IPS-20b (cell line): ENCODE measurements at regions not wholly inside any gene's neighbourhood (a gene's known extent, or its start where the extent isn't known, plus 50 kb on each side); places are given as distances from the start of the nearest gene placed in this dataset.

Experiments
- H3K27ac ChIP-seq: one replicate; pipeline ENCODE4 v1.5.1; 2013; ENCODE audit warnings: low read length
- H3K27me3 ChIP-seq: 2 replicates; pipeline ENCODE4 v1.6.1; 2013; ENCODE audit warnings: mild to moderate bottlenecking, low read length, inconsistent platforms; ENCODE audit not compliant: insufficient read depth
- H3K36me3 ChIP-seq: 2 replicates; pipeline ENCODE4 v1.6.1; 2013; ENCODE audit warnings: low read depth, mild to moderate bottlenecking, inconsistent platforms, low read length, moderate library complexity; ENCODE audit not compliant: insufficient read depth
- H3K4me1 ChIP-seq: 2 replicates; pipeline ENCODE4 v1.6.1; 2013; ENCODE audit warnings: mild to moderate bottlenecking, control low read depth, inconsistent platforms, low read length, moderate library complexity; ENCODE audit not compliant: insufficient read depth
- H3K4me3 ChIP-seq: 2 replicates; pipeline ENCODE4 v1.5.1; 2013; ENCODE audit warnings: mild to moderate bottlenecking, low read length, inconsistent platforms
- H3K9ac ChIP-seq: 2 replicates; pipeline ENCODE4 v1.6.1; 2013; ENCODE audit warnings: low read depth, mild to moderate bottlenecking, inconsistent platforms, low read length, moderate library complexity
- H3K9me3 ChIP-seq: 2 replicates; pipeline ENCODE4 v1.6.1; 2013; ENCODE audit warnings: mild to moderate bottlenecking, low read depth, low read length, inconsistent platforms; ENCODE audit not compliant: insufficient read depth

- no peaks in the 10 kb centered on the region for H3K36me3 ChIP-seq
- no peak overlapping the region for H3K27ac ChIP-seq
- H3K9ac ChIP-seq = no peak overlapping the region
- peaks cover 14% of the 10 kb centered on the region for H3K4me1 ChIP-seq
- no peak overlapping the region for H3K4me3 ChIP-seq
- H3K27me3 ChIP-seq = no peaks in the 10 kb centered on the region
- no peaks in the 10 kb centered on the region for H3K9me3 ChIP-seq
Measured at GRCh38 chr2:15745350-15745749, 153.7 kb downstream of the DDX1 start.

- H3K9ac ChIP-seq = no peak overlapping the region
- no peaks in the 10 kb centered on the region for H3K27me3 ChIP-seq
- no peak overlapping the region for H3K4me3 ChIP-seq
- H3K27ac ChIP-seq = no peak overlapping the region
- H3K4me1 ChIP-seq = peaks cover 14% of the 10 kb centered on the region
- no peaks in the 10 kb centered on the region for H3K36me3 ChIP-seq
- no peaks in the 10 kb centered on the region for H3K9me3 ChIP-seq
Measured at GRCh38 chr2:15745907-15746702, 154.4 kb downstream of the DDX1 start.

- Histone ChIP-seq H3K9me3 (no peaks in the 10 kb centered on the region), H3K4me3 (no peak overlapping the region), H3K9ac (peak overlapping the region; percentile 60; the same call in 1 of the 2 replicates), H3K27me3 (no peaks in the 10 kb centered on the region), H3K36me3 (no peaks in the 10 kb centered on the region), H3K4me1 (peaks cover 14% of the 10 kb centered on the region), H3K27ac (peak overlapping the region; percentile 48)
Measured at GRCh38 chr2:15746703-15747550, 155.3 kb downstream of the DDX1 start.

GRCh38 chr2:15747603-15748471 is 156.2 kb downstream of the DDX1 start:
- H3K4me3 ChIP-seq = no peak overlapping the region
- H3K36me3 ChIP-seq = no peaks in the 10 kb centered on the region
- peak overlapping the region; percentile 48 for H3K27ac ChIP-seq
- no peaks in the 10 kb centered on the region for H3K27me3 ChIP-seq
- peaks cover 14% of the 10 kb centered on the region for H3K4me1 ChIP-seq
- H3K9ac ChIP-seq = peak overlapping the region; percentile 60; the same call in 1 of the 2 replicates
- no peaks in the 10 kb centered on the region for H3K9me3 ChIP-seq

GRCh38 chr2:15748736-15749323 is 157.2 kb downstream of the DDX1 start:
- H3K9ac ChIP-seq = no peak overlapping the region
- H3K27me3 ChIP-seq = no peaks in the 10 kb centered on the region
- H3K36me3 ChIP-seq = no peaks in the 10 kb centered on the region
- H3K27ac ChIP-seq = no peak overlapping the region
- H3K4me1 ChIP-seq = peaks cover 14% of the 10 kb centered on the region
- H3K9me3 ChIP-seq = no peaks in the 10 kb centered on the region
- H3K4me3 ChIP-seq = no peak overlapping the region

GRCh38 chr2:15749460-15750432 is 158.1 kb downstream of the DDX1 start:
- Histone ChIP-seq H3K27me3 (no peaks in the 10 kb centered on the region), H3K9ac (no peak overlapping the region), H3K36me3 (no peaks in the 10 kb centered on the region), H3K9me3 (no peaks in the 10 kb centered on the region), H3K4me3 (no peak overlapping the region), H3K4me1 (peaks cover 14% of the 10 kb centered on the region), H3K27ac (no peak overlapping the region)

GRCh38 chr2:15750433-15750814 is 158.8 kb downstream of the DDX1 start:
- Histone ChIP-seq H3K36me3 (no peaks in the 10 kb centered on the region), H3K27ac (no peak overlapping the region), H3K4me3 (no peak overlapping the region), H3K9ac (no peak overlapping the region), H3K9me3 (no peaks in the 10 kb centered on the region), H3K27me3 (no peaks in the 10 kb centered on the region), H3K4me1 (peaks cover 14% of the 10 kb centered on the region)

DNA sequence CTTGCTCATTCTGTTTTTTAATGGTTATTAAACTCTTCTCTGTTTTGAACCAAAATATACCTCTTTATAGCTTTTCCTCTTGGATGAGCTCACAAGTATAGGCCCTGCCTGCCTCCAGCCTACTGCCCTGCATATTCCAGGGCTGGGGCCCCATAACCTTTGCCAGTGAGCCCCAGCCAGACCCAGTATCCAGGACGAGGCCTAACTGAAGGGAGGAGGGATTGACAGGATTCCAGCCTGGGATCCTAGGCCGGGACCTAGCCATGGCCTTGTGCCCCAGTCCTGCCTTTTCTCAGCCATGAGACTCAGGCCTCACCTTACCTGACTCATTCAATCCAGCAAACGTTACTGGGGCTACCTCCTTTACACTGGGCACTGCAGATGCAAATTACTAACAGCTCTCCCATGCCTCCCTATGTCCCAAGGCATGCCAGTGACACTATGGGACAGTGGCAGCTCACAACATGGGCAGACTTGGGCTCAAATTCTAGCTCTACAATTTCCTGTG is 159.2 kb downstream of the DDX1 start:
- Histone ChIP-seq H3K4me1 (peaks cover 14% of the 10 kb centered on the region), H3K27me3 (no peaks in the 10 kb centered on the region), H3K36me3 (no peaks in the 10 kb centered on the region), H3K9ac (no peak overlapping the region), H3K27ac (no peak overlapping the region), H3K9me3 (no peaks in the 10 kb centered on the region), H3K4me3 (no peak overlapping the region)

DNA sequence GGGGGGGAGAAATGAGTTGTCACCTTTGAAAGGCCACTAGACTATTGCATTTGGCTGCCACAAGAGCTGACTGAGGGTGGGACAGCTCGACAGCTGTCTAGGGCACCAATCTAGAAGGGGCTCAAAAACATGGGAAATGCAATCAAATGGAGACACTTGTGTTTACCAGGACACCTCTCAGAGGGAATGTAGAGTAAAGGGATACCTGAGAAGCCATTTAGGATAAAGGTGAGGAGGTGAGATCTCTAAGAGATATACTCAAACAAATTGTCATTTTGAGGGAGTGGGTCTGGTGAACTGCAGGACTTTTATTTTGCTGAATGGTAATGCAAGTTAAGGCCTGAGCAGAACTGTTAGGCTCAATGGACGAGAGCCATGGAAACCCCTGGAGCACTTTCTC is 159.8 kb downstream of the DDX1 start:
- Histone ChIP-seq H3K27me3 (no peaks in the 10 kb centered on the region), H3K4me1 (peaks cover 14% of the 10 kb centered on the region), H3K9ac (no peak overlapping the region)

DNA sequence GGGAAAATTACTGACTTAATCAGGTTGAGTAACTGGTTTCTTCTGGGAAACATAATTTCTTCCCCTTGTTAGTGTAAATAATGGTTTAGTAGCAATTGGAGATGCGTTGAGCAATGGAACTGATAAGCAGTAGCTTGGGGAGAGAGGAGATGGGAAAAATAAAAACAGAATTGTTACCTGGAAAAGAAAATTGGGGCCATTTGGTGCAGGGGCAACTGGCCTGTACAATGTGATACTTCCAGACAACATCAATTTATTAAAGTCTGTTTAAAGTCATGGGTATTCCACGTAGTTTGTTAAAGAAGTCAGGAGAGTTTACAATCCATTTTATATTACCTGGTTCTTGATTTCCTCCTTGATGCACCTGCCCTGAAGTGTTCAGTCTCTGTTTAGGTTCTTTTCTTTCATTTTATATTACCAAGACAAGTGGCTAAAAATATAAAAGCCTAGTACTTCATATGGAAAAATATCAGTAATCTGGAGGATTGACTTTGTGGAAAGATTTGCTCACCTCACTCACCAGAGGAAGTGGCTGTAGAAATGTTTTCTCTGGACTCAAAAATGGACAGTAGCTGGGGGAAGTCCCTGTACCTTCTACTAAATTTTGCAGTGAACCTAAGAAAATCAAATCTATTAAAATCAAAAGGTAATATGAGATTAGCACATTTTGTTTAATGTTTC is 161.0 kb downstream of the DDX1 start:
- H3K27me3 ChIP-seq = no peaks in the 10 kb centered on the region
- peaks cover 8% of the 10 kb centered on the region; the same call in 1 of the 2 replicates for H3K4me1 ChIP-seq
- H3K36me3 ChIP-seq = no peaks in the 10 kb centered on the region
- no peak overlapping the region for H3K9ac ChIP-seq
- no peak overlapping the region for H3K27ac ChIP-seq
- no peaks in the 10 kb centered on the region for H3K9me3 ChIP-seq
- H3K4me3 ChIP-seq = no peak overlapping the region

More for the DNA sequence above, 159.8 kb downstream of the DDX1 start:
- Histone ChIP-seq H3K4me3 (no peak overlapping the region), H3K27ac (no peak overlapping the region), H3K9me3 (no peaks in the 10 kb centered on the region), H3K36me3 (no peaks in the 10 kb centered on the region)
